ENCODE measurements at regions not wholly inside any gene's neighbourhood (a gene's known extent, or its start where the extent isn't known, plus 50 kb on each side); places are given as distances from the start of the nearest gene placed in this dataset.

DNA sequence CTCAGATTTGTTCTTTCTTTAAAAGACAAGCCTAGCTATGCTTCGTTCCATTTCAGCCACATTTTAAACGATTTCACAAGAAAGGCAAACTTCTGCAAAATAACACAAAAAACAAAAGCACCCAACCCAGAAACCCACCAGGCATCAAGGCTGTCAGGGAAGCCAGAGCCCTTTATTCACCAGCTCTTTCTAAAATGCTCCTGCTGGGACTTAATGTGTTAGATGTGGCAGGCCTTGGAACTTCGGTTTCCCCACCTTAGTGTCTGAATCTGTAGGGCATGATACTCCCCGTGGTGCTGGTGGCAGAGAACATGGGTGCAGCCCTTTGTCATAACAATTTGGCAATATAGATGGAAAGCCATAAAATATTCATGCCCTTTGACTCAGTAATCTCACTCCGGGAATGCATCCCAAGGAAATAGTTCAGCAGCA is 56.8 kb upstream of the LCTL start:
- TF ChIP-seq, protein P1, sequence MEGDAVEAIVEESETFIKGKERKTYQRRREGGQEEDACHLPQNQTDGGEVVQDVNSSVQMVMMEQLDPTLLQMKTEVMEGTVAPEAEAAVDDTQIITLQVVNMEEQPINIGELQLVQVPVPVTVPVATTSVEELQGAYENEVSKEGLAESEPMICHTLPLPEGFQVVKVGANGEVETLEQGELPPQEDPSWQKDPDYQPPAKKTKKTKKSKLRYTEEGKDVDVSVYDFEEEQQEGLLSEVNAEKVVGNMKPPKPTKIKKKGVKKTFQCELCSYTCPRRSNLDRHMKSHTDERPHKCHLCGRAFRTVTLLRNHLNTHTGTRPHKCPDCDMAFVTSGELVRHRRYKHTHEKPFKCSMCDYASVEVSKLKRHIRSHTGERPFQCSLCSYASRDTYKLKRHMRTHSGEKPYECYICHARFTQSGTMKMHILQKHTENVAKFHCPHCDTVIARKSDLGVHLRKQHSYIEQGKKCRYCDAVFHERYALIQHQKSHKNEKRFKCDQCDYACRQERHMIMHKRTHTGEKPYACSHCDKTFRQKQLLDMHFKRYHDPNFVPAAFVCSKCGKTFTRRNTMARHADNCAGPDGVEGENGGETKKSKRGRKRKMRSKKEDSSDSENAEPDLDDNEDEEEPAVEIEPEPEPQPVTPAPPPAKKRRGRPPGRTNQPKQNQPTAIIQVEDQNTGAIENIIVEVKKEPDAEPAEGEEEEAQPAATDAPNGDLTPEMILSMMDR (conservative IDR thresholded peaks at IDR 0.05; ENCODE audit: low read depth, low read length), result no peak

DNA sequence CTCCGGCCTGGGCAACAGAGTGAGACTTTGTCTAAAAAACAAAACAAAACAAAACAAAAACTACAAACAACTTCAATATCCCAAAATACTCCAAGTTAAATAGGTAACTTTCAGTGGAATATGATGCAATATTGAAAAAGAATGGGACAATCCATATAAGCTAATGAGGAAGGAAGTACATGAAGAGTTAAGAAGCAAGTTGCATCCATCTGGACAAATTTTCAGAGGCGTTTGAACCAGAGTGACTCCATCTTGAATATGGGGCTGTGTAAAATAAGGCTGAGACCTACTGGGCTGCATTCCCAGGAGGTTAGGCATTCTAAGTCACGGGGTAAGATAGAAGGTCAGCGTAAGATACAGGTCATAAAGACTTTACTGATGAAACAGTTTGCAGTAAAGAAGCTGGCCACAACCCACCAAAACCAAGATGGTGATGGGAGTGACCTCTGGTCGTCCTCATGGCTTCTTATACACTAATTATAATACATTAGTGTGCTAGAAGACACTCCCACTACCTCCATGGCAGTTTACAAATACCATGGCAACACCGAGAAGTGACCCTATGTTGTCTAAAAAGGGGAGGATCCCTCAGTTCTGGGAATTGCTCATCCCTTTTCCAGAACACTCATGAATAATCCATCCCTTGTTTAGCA is 58.1 kb upstream of the LCTL start:
- TF ChIP-seq, protein P1 (conservative IDR thresholded peaks at IDR 0.05; ENCODE audit: low read depth, low read length), result no peak
- no peak overlapping the region for H3K4me3 ChIP-seq (ENCODE audit: low read length)
- no peak for DNase-seq (ENCODE audit: low read depth)

More for the DNA sequence above, 56.8 kb upstream of the LCTL start:
- no peak overlapping the region for H3K4me3 ChIP-seq (ENCODE audit: low read length)
- no peak for DNase-seq (ENCODE audit: low read depth)

DNA sequence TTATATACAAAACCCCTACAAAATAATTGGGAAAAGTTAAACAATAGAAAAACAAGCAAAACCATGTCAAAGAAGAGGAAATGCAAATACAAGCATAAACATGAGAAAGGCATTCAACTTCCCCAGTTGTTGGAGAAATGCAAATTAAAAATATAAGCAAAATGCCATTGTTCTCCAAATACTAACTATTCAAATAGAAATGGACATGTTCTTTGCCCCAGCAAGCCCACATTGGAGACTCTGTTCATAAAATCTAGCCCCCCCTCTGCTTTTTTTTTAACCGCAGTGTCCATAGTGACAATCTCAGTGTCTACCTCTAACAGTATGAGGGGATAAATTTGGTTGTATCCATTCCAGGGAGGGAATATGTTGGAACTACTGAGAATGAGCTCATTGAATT is 59.7 kb upstream of the LCTL start:
- no peak for DNase-seq (ENCODE audit: low read depth)
- H3K4me3 ChIP-seq (ENCODE audit: low read length), result no peak overlapping the region
- TF ChIP-seq, protein P1 (conservative IDR thresholded peaks at IDR 0.05; ENCODE audit: low read depth, low read length), result no peak

DNA sequence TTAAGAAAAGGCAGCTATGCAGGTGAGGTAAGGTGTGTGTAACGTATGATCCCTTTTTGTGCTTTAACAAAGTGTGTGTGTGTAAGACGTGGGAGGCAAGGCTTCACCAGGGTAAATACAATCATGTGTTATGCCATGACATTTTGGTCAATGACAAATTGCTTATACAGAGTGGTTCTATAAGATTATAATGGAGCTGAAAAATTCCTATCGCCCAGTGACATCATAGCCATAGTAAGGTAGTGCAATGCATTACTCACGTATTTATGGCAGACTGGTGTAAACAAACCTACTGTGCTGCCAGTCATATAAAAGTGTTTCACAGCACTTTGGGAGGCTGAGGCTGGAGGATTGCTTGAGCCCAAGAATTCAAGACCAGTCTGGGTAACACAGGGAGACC is 60.2 kb upstream of the LCTL start:
- TF ChIP-seq, protein P1 (conservative IDR thresholded peaks at IDR 0.05; ENCODE audit: low read depth, low read length), result no peak
- H3K4me3 ChIP-seq (ENCODE audit: low read length), result no peak overlapping the region
- no peak for DNase-seq (ENCODE audit: low read depth)

DNA sequence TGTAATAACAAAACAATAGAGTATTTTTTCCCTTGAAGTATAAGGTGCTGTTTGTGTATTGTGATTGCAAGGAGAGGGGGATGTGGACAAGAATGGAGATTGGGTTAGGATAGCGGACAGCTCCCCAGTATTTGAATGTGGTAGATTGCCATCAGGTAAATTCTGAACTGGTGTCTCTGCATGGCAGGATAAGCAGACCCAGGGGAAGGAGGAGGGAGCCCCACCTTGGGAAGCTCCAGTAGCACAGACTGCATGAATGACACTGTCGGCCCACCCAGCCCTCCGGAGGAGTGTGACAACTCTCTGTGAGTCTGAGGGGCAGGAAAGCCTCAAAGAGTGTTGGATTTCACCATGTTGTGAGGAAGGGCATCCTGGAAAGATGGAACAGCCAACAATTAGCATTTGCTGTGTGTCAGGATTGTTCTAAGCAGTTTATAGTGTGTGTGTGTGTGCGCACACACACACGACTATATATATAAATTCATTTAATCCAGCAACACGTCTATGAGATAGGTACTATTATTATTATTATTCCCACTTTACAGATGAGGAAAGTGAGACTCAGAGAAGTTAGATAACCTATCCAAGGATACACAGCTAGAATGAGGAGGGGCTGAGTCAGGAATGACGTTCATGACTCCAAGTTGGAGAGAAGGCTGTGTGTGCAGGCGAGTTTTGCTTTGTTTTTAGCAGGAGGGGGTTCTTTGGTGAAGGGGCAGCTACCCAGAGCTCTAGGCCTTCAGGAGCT is 63.4 kb upstream of the LCTL start:
- DNase-seq (ENCODE audit: low read depth), result no peak
- no peak overlapping the region for H3K4me3 ChIP-seq (ENCODE audit: low read length)
- TF ChIP-seq, protein P1 (conservative IDR thresholded peaks at IDR 0.05; ENCODE audit: low read depth, low read length), result no peak

GRCh38 chr15:66629817-66630576 is 64.2 kb upstream of the LCTL start:
- H3K4me3 ChIP-seq (ENCODE audit: low read length), result no peak overlapping the region
- TF ChIP-seq, protein P1 (conservative IDR thresholded peaks at IDR 0.05; ENCODE audit: low read depth, low read length), result no peak
- DNase-seq (ENCODE audit: low read depth), result no peak

Measured in retinal pigment epithelial cell (primary cell).